ENCODE measurements at regions not wholly inside any gene's neighbourhood (a gene's known extent, or its start where the extent isn't known, plus 50 kb on each side); places are given as distances from the start of the nearest gene placed in this dataset.

DNA sequence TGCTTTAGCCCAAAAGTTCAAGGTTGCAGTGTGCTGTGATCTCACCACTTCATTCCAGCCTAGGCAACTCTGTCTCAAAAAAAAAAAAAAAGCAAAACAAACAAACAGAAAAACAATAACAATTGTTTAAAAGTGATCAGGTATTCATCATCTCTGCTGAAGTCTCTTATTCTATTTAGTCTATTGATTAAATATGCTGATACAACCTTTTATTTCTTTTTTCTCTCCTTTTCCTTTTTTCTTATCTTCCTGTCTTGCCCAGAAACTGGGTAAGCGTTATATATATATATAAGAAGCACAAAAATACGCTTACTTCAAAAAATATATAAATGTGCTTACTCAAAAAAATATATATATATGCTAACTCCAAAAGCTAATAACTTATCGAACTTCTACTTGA is 213.8 kb upstream of the EEA1 start:
- H3K4me3 ChIP-seq (ENCODE audit: low read length) = no peak overlapping the region
- no peak for DNase-seq (ENCODE audit: low read depth, low spot score)
- H3K27ac ChIP-seq (ENCODE audit: low read length) = no peak overlapping the region
- WGBS (ENCODE audit: insufficient coverage, insufficient read length) = no CpG with 5 or more reads among the region's 3 CpGs
- no peaks in the 10 kb centered on the region for H3K36me3 ChIP-seq (ENCODE audit: control insufficient read depth, insufficient read depth, low read length)
- H3K9me3 ChIP-seq (ENCODE audit: control insufficient read depth, insufficient read depth, low read length) = no peaks in the 10 kb centered on the region
- H3K4me1 ChIP-seq (ENCODE audit: control insufficient read depth, insufficient read depth, low read length) = no peaks in the 10 kb centered on the region
- no peaks in the 10 kb centered on the region for H3K27me3 ChIP-seq (ENCODE audit: control insufficient read depth, insufficient read depth, low read length)

DNA sequence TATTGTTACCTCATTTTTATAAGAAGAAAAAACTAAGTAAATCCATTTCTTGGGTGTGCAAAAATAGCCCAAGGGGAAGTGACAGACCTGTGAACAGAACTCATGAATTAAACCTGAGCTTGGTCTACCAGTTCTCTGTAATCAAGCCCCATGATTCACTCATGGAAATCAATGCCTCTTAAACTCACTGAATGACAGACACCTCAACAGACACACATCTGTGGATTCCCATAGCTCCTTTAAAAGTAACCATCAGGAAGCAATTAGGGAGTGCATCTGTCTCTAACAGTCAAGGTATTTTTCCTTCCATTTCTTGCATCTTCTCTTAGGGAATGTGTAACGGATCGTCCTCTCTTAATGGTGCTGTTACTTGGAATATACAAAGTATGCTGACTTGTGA is 215.0 kb upstream of the EEA1 start:
- no peaks in the 10 kb centered on the region for H3K9me3 ChIP-seq (ENCODE audit: control insufficient read depth, insufficient read depth, low read length)
- H3K27me3 ChIP-seq (ENCODE audit: control insufficient read depth, insufficient read depth, low read length) = no peaks in the 10 kb centered on the region
- no peaks in the 10 kb centered on the region for H3K4me1 ChIP-seq (ENCODE audit: control insufficient read depth, insufficient read depth, low read length)
- no CpG with 5 or more reads among the region's 2 CpGs for WGBS (ENCODE audit: insufficient coverage, insufficient read length)
- no peaks in the 10 kb centered on the region for H3K36me3 ChIP-seq (ENCODE audit: control insufficient read depth, insufficient read depth, low read length)
- H3K4me3 ChIP-seq (ENCODE audit: low read length) = no peak overlapping the region
- no peak for DNase-seq (ENCODE audit: low read depth, low spot score)
- H3K27ac ChIP-seq (ENCODE audit: low read length) = no peak overlapping the region

DNA sequence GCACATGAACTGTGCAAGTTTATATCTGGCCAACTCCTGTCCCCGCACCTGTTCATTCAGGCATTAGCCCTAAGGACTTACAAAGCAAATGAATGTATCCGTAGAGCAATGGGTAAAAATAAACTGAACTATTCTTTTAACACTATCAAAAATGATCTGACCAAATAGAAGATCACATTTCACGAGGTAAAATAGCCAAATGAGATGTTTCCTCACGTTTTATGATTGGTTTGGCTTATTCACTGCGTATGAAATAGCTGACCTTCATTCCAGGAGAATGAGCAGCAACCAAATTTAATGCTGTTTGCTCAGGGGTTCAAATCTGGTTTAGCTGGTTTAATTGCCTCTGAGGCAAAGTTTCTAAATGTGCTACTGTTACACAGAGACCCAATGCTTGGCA is 216.0 kb upstream of the EEA1 start:
- H3K27ac ChIP-seq (ENCODE audit: low read length) = no peak overlapping the region
- no peaks in the 10 kb centered on the region for H3K27me3 ChIP-seq (ENCODE audit: control insufficient read depth, insufficient read depth, low read length)
- WGBS (ENCODE audit: insufficient coverage, insufficient read length) = no CpG with 5 or more reads among the region's 5 CpGs
- no peaks in the 10 kb centered on the region for H3K4me1 ChIP-seq (ENCODE audit: control insufficient read depth, insufficient read depth, low read length)
- no peak for DNase-seq (ENCODE audit: low read depth, low spot score)
- H3K36me3 ChIP-seq (ENCODE audit: control insufficient read depth, insufficient read depth, low read length) = no peaks in the 10 kb centered on the region
- H3K9me3 ChIP-seq (ENCODE audit: control insufficient read depth, insufficient read depth, low read length) = no peaks in the 10 kb centered on the region
- no peak overlapping the region for H3K4me3 ChIP-seq (ENCODE audit: low read length)

DNA sequence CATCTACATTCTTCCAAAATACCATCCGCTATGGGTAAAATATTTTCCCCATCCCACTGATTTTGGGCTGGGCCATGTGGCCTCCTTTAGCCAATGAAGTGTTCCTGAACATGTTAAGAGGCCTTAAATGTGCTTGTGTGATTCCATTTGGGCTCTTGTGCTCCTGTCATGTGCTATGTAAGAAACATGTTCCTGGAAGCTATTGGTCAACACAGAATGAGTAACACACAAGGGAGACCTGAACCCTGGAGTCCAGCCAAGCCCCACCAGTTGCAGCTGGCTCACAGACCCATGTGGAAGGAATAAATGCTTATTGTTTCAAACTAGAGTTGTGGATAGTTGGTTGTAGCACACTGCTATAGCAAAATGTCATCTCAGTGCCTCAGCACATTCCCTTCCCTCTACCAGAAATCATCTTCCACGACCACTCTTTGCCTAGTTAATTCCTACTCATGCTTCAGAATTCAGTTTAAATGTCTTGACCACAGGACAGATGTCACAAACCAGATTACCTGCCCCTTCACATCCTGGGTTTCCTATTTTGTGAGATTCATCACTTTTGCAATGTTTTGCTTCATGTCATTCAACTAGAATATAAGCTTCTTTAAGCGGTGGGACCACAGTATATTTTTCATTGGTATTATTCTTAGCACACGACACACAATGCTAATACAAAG is 217.3 kb upstream of the EEA1 start:
- no peaks in the 10 kb centered on the region for H3K4me1 ChIP-seq (ENCODE audit: control insufficient read depth, insufficient read depth, low read length)
- 89% methylated on average over 1 of the region's 4 CpGs for WGBS (ENCODE audit: insufficient coverage, insufficient read length)
- no peaks in the 10 kb centered on the region for H3K36me3 ChIP-seq (ENCODE audit: control insufficient read depth, insufficient read depth, low read length)
- no peak overlapping the region for H3K27ac ChIP-seq (ENCODE audit: low read length)
- H3K9me3 ChIP-seq (ENCODE audit: control insufficient read depth, insufficient read depth, low read length) = no peaks in the 10 kb centered on the region
- no peak overlapping the region for H3K4me3 ChIP-seq (ENCODE audit: low read length)
- no peaks in the 10 kb centered on the region for H3K27me3 ChIP-seq (ENCODE audit: control insufficient read depth, insufficient read depth, low read length)
- no peak for DNase-seq (ENCODE audit: low read depth, low spot score)

DNA sequence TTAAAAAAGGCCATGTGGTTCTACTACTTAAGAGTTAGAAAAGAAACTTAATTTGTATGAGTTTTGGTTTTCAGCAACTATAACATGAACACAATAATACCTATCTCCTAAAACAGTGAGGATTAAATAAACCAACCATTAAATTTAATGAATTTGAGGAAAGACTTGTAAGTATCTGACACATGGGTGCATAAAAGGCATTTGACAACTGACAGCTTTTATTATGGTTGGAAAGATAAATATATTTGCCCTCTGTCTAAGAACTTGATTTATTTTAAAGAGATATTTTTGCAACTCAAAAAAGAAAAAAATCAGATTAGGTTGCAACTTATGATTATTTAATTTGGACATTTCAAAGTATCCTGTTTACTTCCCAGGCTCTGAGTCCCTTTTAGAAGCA is 217.9 kb upstream of the EEA1 start:
- no peak overlapping the region for H3K4me3 ChIP-seq (ENCODE audit: low read length)
- H3K36me3 ChIP-seq (ENCODE audit: control insufficient read depth, insufficient read depth, low read length) = no peaks in the 10 kb centered on the region
- H3K27ac ChIP-seq (ENCODE audit: low read length) = no peak overlapping the region
- H3K9me3 ChIP-seq (ENCODE audit: control insufficient read depth, insufficient read depth, low read length) = no peaks in the 10 kb centered on the region
- DNase-seq (ENCODE audit: low read depth, low spot score) = no peak
- H3K27me3 ChIP-seq (ENCODE audit: control insufficient read depth, insufficient read depth, low read length) = no peaks in the 10 kb centered on the region
- H3K4me1 ChIP-seq (ENCODE audit: control insufficient read depth, insufficient read depth, low read length) = no peaks in the 10 kb centered on the region

DNA sequence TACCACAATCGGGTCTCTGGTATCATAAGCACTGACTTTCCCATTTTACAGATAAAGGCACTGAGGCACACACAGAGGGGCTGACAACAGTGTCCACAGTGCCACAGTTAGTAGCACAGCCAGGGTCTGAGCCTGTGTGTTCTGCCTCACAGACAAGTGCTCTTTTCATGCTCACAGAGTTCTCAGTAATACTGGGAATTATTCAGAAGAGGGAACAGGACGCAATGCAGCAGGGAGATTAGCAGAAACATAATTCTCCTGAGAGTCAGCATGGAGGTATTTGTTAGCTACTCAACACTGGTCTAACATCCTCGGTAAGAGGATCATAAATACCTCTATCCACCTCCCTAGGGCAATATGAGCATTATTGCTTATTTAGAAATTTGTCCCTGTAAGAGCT is 219.3 kb upstream of the EEA1 start:
- DNase-seq (ENCODE audit: low read depth, low spot score) = no peak
- WGBS (ENCODE audit: insufficient coverage, insufficient read length) = no CpG with 5 or more reads among the region's 3 CpGs

DNA sequence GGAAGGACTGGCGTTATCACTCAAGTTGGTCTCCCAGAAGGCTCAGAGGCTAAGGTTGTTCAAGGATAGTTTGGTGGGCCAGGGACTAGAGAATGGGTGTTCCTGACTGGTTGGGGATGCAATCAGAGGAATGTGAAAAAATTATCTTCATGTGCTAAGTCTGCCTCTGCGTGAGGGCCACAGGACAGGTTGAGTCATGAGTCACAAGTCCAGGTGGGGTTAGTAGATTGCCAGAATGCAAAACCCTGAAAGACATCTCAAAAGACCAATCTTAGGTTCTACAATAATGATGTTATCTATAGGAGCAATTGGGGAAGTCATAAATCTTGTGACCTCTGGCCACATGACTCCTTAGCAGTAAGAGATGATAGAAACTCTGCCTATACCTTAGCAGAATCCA is 220.1 kb upstream of the EEA1 start:
- WGBS (ENCODE audit: insufficient coverage, insufficient read length) = no CpG with 5 or more reads among the region's 2 CpGs
- H3K27ac ChIP-seq (ENCODE audit: low read length) = no peak overlapping the region
- H3K4me1 ChIP-seq (ENCODE audit: control insufficient read depth, insufficient read depth, low read length) = no peaks in the 10 kb centered on the region
- no peaks in the 10 kb centered on the region for H3K9me3 ChIP-seq (ENCODE audit: control insufficient read depth, insufficient read depth, low read length)
- H3K4me3 ChIP-seq (ENCODE audit: low read length) = no peak overlapping the region
- DNase-seq (ENCODE audit: low read depth, low spot score) = no peak
- no peaks in the 10 kb centered on the region for H3K36me3 ChIP-seq (ENCODE audit: control insufficient read depth, insufficient read depth, low read length)
- no peaks in the 10 kb centered on the region for H3K27me3 ChIP-seq (ENCODE audit: control insufficient read depth, insufficient read depth, low read length)

More for the DNA sequence above, 219.3 kb upstream of the EEA1 start:
- H3K27me3 ChIP-seq (ENCODE audit: control insufficient read depth, insufficient read depth, low read length) = no peaks in the 10 kb centered on the region
- H3K4me1 ChIP-seq (ENCODE audit: control insufficient read depth, insufficient read depth, low read length) = no peaks in the 10 kb centered on the region
- H3K36me3 ChIP-seq (ENCODE audit: control insufficient read depth, insufficient read depth, low read length) = no peaks in the 10 kb centered on the region
- no peak overlapping the region for H3K27ac ChIP-seq (ENCODE audit: low read length)
- H3K4me3 ChIP-seq (ENCODE audit: low read length) = no peak overlapping the region
- H3K9me3 ChIP-seq (ENCODE audit: control insufficient read depth, insufficient read depth, low read length) = no peaks in the 10 kb centered on the region

DNA sequence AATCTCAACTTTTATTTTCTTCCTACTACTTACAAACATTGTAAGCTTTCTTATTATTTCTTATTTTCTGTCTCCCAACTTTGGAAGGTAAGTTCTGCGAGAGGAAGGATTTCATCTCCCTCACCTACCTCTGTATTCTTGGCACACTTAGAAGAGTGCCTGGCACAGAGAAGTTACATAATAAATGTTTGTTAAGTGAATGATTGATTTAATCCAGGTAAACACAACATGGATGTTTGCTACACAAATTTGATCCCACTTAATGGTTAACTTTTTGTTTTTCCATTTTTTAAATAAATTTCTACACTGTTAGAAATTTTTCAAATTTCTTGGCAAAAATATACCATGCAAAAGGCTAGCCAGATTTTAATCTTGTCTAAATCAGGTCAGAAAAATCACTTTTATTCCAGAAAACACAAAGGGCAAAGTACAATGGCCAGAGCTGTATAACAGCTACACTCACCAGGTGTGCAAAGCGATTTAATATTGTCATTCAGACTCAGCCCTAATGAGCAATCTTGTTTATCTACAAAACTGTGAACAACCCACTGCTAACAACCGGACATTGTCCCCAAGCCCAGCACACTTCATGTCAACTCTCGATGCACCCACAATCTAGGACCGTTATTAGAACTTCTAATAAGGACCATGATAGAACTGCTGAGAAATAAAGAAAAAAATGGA is 222.1 kb upstream of the EEA1 start:
- no peaks in the 10 kb centered on the region for H3K27me3 ChIP-seq (ENCODE audit: control insufficient read depth, insufficient read depth, low read length)
- DNase-seq (ENCODE audit: low read depth, low spot score) = no peak
- no peak overlapping the region for H3K4me3 ChIP-seq (ENCODE audit: low read length)
- WGBS (ENCODE audit: insufficient coverage, insufficient read length) = no CpG with 5 or more reads among the region's 5 CpGs
- no peaks in the 10 kb centered on the region for H3K36me3 ChIP-seq (ENCODE audit: control insufficient read depth, insufficient read depth, low read length)
- H3K9me3 ChIP-seq (ENCODE audit: control insufficient read depth, insufficient read depth, low read length) = no peaks in the 10 kb centered on the region
- no peaks in the 10 kb centered on the region for H3K4me1 ChIP-seq (ENCODE audit: control insufficient read depth, insufficient read depth, low read length)
- no peak overlapping the region for H3K27ac ChIP-seq (ENCODE audit: low read length)

DNA sequence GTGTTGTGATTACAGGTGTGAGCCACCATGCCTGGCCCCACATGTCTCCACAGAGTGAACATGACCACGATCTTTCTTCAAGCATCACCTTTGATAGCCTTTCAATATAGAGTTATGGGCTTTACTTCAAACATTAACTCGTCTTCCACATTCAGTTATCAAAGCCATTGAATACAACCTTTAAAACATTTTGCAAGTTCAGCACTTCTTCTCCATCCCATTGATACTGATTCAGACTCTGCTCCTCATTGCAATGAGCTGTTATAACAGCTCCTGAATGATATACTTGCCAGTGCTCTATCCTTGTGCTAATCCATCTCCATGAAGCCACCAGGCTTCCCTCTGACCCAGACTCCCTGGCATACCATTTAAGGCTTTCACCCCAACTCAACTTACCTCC is 223.5 kb upstream of the EEA1 start:
- no peak for DNase-seq (ENCODE audit: low read depth, low spot score)
- WGBS (ENCODE audit: insufficient coverage, insufficient read length) = no CpG with 5 or more reads among the region's 2 CpGs
- no peak overlapping the region for H3K27ac ChIP-seq (ENCODE audit: low read length)
- no peaks in the 10 kb centered on the region for H3K4me1 ChIP-seq (ENCODE audit: control insufficient read depth, insufficient read depth, low read length)
- H3K9me3 ChIP-seq (ENCODE audit: control insufficient read depth, insufficient read depth, low read length) = no peaks in the 10 kb centered on the region
- no peaks in the 10 kb centered on the region for H3K36me3 ChIP-seq (ENCODE audit: control insufficient read depth, insufficient read depth, low read length)
- H3K4me3 ChIP-seq (ENCODE audit: low read length) = no peak overlapping the region
- H3K27me3 ChIP-seq (ENCODE audit: control insufficient read depth, insufficient read depth, low read length) = no peaks in the 10 kb centered on the region

DNA sequence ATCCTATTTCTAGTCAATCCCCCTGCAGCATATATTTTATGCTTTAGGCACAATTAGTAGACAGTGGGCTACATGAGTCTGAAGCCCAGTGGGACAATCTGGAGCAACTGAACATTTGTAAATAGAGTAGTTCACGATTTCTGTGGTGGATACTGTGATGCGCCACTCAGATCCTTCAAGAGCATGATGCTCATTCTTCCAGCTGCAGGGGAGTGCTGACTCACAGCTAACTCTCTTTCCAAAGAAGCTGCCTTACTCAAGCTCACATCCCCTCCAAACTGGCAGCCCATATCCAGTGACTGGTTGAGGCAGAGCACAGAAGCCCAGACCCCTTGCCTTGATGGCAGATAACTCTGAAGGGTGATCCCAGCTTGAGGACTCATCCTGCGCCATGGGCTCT is 224.2 kb upstream of the EEA1 start:
- DNase-seq (ENCODE audit: low read depth, low spot score) = no peak
- no CpG with 5 or more reads among the region's 3 CpGs for WGBS (ENCODE audit: insufficient coverage, insufficient read length)

DNA sequence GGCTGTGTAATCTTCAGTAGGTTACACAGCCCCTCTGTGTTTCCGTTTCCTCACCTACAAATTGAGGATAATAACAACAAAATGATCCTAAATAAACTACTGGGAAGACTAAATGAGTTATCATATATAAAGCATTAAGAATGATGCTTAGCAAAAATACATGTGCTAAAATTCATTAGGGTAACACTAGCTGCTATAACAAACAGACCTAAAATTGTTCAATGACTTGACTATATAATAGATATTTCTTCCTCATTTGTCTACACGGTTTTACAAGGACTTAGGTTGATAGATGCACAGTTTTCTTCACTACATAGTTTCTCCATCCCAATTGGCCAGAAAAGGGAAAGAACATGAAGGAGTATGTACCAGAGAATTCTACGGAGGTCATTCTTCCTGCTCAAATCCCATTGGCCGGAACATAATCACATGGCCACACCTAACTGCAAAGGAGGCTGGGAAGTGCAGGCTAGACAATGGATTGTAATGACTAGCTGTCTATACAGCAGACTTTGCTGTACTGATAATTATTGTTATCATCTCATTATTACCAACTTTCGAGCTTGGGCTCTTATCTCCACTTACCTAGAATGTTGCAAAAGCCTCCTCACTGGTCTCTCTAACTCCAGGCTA is 223.5 kb upstream of the NUDT4 start:
- no peak overlapping the region for H3K27ac ChIP-seq (ENCODE audit: low read length)

More for the DNA sequence above, 224.2 kb upstream of the EEA1 start:
- Histone ChIP-seq H3K36me3 (ENCODE audit: control insufficient read depth, insufficient read depth, low read length) (no peaks in the 10 kb centered on the region), H3K27me3 (ENCODE audit: control insufficient read depth, insufficient read depth, low read length) (no peaks in the 10 kb centered on the region), H3K4me1 (ENCODE audit: control insufficient read depth, insufficient read depth, low read length) (no peaks in the 10 kb centered on the region), H3K4me3 (ENCODE audit: low read length) (no peak overlapping the region), H3K9me3 (ENCODE audit: control insufficient read depth, insufficient read depth, low read length) (no peaks in the 10 kb centered on the region), H3K27ac (ENCODE audit: low read length) (no peak overlapping the region)

More for the DNA sequence above, 223.5 kb upstream of the NUDT4 start:
- Histone ChIP-seq H3K4me3 (ENCODE audit: low read length) (no peak overlapping the region), H3K27me3 (ENCODE audit: control insufficient read depth, insufficient read depth, low read length) (no peaks in the 10 kb centered on the region), H3K4me1 (ENCODE audit: control insufficient read depth, insufficient read depth, low read length) (no peaks in the 10 kb centered on the region), H3K9me3 (ENCODE audit: control insufficient read depth, insufficient read depth, low read length) (no peaks in the 10 kb centered on the region), H3K36me3 (ENCODE audit: control insufficient read depth, insufficient read depth, low read length) (no peaks in the 10 kb centered on the region)
- no peak for DNase-seq (ENCODE audit: low read depth, low spot score)
- WGBS (ENCODE audit: insufficient coverage, insufficient read length) = no CpG with 5 or more reads among the region's 5 CpGs

All from iPS DF 6.9 (cell line).